ENCODE measurements at regions not wholly inside any gene's neighbourhood (a gene's known extent, or its start where the extent isn't known, plus 50 kb on each side); places are given as distances from the start of the nearest gene placed in this dataset.

- Histone ChIP-seq H3K4me3 (no peak overlapping the region), H3K36me3 (no peaks in the 10 kb centered on the region), H3K27me3 (no peaks in the 10 kb centered on the region), H3K9ac (ENCODE audit: low read depth in 2 of 2, low read length in 2 of 2) (no peak overlapping the region), H3K9me3 (no peaks in the 10 kb centered on the region), H3K27ac (no peak overlapping the region), H3K4me1 (no peaks in the 10 kb centered on the region)
- DNase-seq = no peak
- intact Hi-C loops (cut with DNase I) = loop anchor here (10.0 kb wide), 1 partner anchor 194 kb away; no protein-coding TSS in a partner anchor
- TF ChIP-seq, protein P1, sequence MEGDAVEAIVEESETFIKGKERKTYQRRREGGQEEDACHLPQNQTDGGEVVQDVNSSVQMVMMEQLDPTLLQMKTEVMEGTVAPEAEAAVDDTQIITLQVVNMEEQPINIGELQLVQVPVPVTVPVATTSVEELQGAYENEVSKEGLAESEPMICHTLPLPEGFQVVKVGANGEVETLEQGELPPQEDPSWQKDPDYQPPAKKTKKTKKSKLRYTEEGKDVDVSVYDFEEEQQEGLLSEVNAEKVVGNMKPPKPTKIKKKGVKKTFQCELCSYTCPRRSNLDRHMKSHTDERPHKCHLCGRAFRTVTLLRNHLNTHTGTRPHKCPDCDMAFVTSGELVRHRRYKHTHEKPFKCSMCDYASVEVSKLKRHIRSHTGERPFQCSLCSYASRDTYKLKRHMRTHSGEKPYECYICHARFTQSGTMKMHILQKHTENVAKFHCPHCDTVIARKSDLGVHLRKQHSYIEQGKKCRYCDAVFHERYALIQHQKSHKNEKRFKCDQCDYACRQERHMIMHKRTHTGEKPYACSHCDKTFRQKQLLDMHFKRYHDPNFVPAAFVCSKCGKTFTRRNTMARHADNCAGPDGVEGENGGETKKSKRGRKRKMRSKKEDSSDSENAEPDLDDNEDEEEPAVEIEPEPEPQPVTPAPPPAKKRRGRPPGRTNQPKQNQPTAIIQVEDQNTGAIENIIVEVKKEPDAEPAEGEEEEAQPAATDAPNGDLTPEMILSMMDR (IDR thresholded peaks at IDR 0.05) = no peak
These were observed 347.7 kb downstream of the NPIPA8 start for GRCh38 chr16:17988839-17989238.

- Histone ChIP-seq H3K9ac (ENCODE audit: low read depth in 2 of 2, low read length in 2 of 2) (no peak overlapping the region), H3K27me3 (no peaks in the 10 kb centered on the region), H3K4me3 (no peak overlapping the region), H3K36me3 (no peaks in the 10 kb centered on the region), H3K9me3 (no peaks in the 10 kb centered on the region), H3K4me1 (no peaks in the 10 kb centered on the region), H3K27ac (no peak overlapping the region)
- no peak for DNase-seq
- intact Hi-C loops (cut with DNase I) = loop anchor here (10.0 kb wide), 1 partner anchor 192 kb away; no protein-coding TSS in a partner anchor
- TF ChIP-seq, protein P1 (IDR thresholded peaks at IDR 0.05) = no peak
These were observed 349.5 kb downstream of the NPIPA8 start for GRCh38 chr16:17986991-17987390.

DNA sequence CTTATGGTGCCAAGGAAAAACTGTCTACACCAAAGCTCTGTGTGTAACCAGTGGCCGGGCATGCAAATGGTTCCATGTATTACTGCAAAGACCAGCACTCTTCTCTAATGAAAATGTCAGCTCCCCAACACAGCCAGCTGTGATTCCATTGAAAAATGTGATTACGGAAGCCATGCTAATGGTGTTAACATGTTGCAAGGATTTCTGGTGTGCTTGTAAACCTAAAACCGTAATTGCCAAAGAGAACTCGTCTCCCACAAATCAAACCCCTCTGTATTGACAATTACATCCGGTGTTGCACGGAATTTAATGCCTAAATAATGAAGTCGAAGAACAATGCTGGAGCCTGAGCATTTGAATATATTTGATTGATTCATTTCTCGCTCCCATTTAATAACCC is 351.7 kb downstream of the NPIPA8 start:
- intact Hi-C loops (cut with DNase I) = loop anchor here (10.0 kb wide), 1 partner anchor 190 kb away; no protein-coding TSS in a partner anchor
- H3K4me1 ChIP-seq = no peaks in the 10 kb centered on the region
- no peaks in the 10 kb centered on the region for H3K27me3 ChIP-seq
- H3K9me3 ChIP-seq = no peaks in the 10 kb centered on the region
- H3K9ac ChIP-seq (ENCODE audit: low read depth in 2 of 2, low read length in 2 of 2) = no peak overlapping the region
- DNase-seq = no peak
- TF ChIP-seq, protein P1 (IDR thresholded peaks at IDR 0.05) = no peak
- no peak overlapping the region for H3K27ac ChIP-seq
- H3K4me3 ChIP-seq = no peak overlapping the region
- no peaks in the 10 kb centered on the region for H3K36me3 ChIP-seq

- Histone ChIP-seq H3K4me3 (no peak overlapping the region), H3K4me1 (no peaks in the 10 kb centered on the region), H3K36me3 (no peaks in the 10 kb centered on the region), H3K27ac (no peak overlapping the region), H3K9me3 (no peaks in the 10 kb centered on the region), H3K9ac (ENCODE audit: low read depth in 2 of 2, low read length in 2 of 2) (no peak overlapping the region), H3K27me3 (no peaks in the 10 kb centered on the region)
- no peak for DNase-seq
- TF ChIP-seq, protein P1 (IDR thresholded peaks at IDR 0.05) = no peak
- intact Hi-C loops (cut with DNase I) = loop anchor here (10.0 kb wide), 1 partner anchor 189 kb away; no protein-coding TSS in a partner anchor
These were observed 352.5 kb downstream of the NPIPA8 start for GRCh38 chr16:17983847-17984639.

DNA sequence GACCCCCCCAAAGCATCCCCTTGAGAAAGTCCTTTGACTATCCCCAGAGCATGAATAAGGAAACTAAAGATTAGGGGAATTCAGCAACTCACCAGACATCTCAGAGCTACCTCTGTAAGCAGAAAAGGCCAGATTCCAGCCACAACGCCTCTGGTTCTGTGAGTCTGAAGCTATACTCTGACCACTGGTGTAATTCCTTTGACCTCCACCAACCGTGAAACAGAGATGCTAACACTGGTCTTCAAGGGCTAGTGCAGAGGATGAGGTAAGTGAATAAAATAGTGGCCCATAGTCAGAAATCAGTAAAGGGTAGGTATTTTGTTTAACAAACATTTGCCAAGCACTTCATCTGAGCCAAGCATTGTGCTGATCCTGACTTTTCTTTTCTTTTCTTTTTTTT is 353.4 kb downstream of the NPIPA8 start:
- H3K9ac ChIP-seq (ENCODE audit: low read depth in 2 of 2, low read length in 2 of 2) = no peak overlapping the region
- H3K4me1 ChIP-seq = no peaks in the 10 kb centered on the region
- H3K27me3 ChIP-seq = no peaks in the 10 kb centered on the region
- no peaks in the 10 kb centered on the region for H3K36me3 ChIP-seq
- intact Hi-C loops (cut with DNase I) = loop anchor here (10.0 kb wide), 1 partner anchor 188 kb away; no protein-coding TSS in a partner anchor
- H3K9me3 ChIP-seq = no peaks in the 10 kb centered on the region
- no peak overlapping the region for H3K4me3 ChIP-seq
- DNase-seq = no peak
- TF ChIP-seq, protein P1 (IDR thresholded peaks at IDR 0.05) = no peak
- no peak overlapping the region for H3K27ac ChIP-seq
